GM21367 (cell line): ENCODE measurements at regions not wholly inside any gene's neighbourhood (a gene's known extent, or its start where the extent isn't known, plus 50 kb on each side); places are given as distances from the start of the nearest gene placed in this dataset.
A peak's percentile ranks its signal among the peaks of the same experiment; 100 is the strongest.
"Not testable (repeated sequence)": the region's sequence is repeated elsewhere in the genome, so short reads cannot be mapped to it uniquely, and the experiment has no call there.

Source experiments
- ATAC-seq: cut with Tn5 transposase; IDR thresholded peaks from one replicate; pipeline ENCODE4 v1.9.1; 2021; ENCODE audit not compliant: unreplicated experiment

DNA sequence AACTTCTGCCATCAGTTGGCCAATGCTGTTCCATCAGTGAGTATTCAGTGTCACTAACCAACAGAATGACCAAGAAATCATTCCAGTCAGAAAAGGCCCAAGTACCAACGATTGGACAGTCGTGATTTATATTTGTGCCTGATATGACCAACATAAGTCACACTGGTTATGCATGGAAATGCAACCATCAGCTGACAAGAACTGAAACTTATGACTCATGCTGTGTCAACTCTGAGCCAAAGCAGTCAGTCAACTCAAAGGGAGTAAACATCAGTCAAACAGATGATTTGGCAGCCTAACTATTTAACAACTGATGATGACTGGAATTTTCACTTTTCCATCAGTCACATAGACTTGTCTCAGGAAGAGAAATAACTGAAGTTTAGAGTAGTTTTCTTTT, 142.4 kb downstream of the ANXA2 start:
- ATAC-seq, result peak; percentile 82

GRCh38 chr15:60257591-60258159, 140.1 kb downstream of the ANXA2 start:
- ATAC-seq, result no peak

- no peak for ATAC-seq
Observed at GRCh38 chr15:60259469-60259868, 138.3 kb downstream of the ANXA2 start.

DNA sequence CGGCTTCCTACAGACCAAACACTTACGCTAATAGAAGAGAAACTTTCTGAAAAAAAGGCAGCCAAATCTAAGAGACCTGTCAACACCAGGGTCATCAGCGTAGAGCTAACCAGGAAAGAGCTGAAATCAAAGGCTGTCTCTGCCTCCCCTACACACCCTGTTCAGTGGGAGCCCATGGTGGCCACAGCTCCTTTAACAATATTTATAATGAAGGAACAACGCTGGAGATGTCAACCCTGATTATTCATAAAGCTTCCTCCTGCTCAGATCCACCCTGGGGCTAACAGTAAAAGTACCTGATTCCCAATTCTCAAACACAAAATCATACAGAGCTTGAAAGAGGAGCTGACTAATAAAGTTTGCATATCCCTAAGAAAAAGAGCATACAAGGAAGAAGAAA, 133.7 kb downstream of the ANXA2 start:
- no peak for ATAC-seq

GRCh38 chr15:60264566-60264965, 133.2 kb downstream of the ANXA2 start:
- ATAC-seq, result no peak

DNA sequence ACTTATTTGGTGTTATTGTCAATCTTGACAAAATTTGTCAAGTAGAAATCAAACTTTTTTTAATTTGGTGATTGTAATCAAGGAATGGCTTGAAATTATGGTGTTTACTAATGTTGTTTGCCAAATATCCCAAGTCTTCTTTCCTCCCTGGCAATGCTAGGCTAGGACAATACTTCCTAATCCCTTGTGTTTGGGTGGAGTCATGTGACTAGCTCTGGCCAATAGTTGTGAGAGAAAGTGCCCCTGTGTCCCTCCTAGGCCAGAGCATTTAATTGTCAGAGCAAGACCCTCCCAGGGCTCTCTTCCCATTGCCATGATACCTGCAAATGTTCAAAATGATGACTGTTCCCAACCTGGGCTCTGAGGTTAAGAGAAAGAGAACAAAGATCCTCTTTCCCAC, 132.7 kb downstream of the ANXA2 start:
- no peak for ATAC-seq

- ATAC-seq, result no peak
Observed at GRCh38 chr15:60272623-60273022, 125.2 kb downstream of the ANXA2 start.

DNA sequence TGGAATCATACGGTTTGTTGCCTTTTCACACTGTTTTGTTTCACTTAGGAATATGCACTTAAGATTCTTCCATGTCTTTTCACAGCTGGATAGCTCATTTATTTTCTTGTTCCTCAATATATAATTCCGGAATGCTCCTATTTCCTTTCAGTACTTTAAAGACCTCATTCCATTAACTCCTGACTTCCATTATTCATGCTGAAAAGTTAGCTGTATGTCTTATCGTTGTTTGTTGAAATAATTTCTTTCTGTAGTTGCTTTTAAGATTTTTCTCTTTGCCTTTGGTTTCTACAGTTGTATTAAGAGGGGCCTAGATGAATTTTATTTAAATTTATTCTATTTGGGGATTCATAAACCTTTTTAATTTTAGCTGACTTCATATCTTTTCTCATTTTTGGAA, 122.2 kb downstream of the ANXA2 start:
- no peak for ATAC-seq

- no peak for ATAC-seq
Observed at GRCh38 chr15:60278879-60279278, 118.9 kb downstream of the ANXA2 start.

- ATAC-seq, result no peak
Observed at GRCh38 chr15:60280259-60280658, 117.5 kb downstream of the ANXA2 start.

DNA sequence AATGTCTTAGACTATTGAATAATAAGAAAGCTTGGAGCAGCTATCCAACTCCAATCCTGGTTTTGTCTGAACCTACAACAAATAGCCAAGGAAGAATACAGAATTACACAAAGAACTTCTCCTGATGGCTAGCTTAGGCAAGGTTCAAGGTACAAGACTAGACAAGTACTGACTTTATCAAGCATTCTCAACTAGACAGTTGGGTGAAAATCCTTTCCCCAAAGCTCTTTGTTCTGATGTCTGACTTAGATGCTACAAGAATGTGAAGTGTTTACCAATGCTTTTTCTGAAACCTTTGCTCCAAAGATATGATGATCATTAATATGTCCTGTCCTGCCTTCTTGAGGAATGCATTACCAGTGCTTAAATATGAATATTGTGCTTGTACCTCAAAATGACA, 113.8 kb downstream of the ANXA2 start:
- no peak for ATAC-seq

GRCh38 chr15:60295901-60296300, 101.9 kb downstream of the ANXA2 start:
- ATAC-seq, result not testable (repeated sequence)

GRCh38 chr15:60297047-60297446, 100.7 kb downstream of the ANXA2 start:
- ATAC-seq, result no peak
